ENCODE measurements at regions not wholly inside any gene's neighbourhood (a gene's known extent, or its start where the extent isn't known, plus 50 kb on each side); places are given as distances from the start of the nearest gene placed in this dataset.

- no peak for DNase-seq (ENCODE audit: low spot score)
- H3K4me1 ChIP-seq (ENCODE audit: control insufficient read depth in 4 of 4, insufficient read depth in 4 of 4, low read length in 3 of 4): no peaks in the 10 kb centered on the region
Measured at GRCh38 chr18:66813138-66813537, 209.2 kb upstream of the CDH19 start.

More at GRCh38 chr18:66813138-66813537, 209.2 kb upstream of the CDH19 start:
- Histone ChIP-seq H3K9me3 (ENCODE audit: control insufficient read depth in 4 of 4, low read length in 3 of 4) (no peaks in the 10 kb centered on the region), H3K9ac (ENCODE audit: low read depth in 1 of 2, low read length in 2 of 2) (no peak overlapping the region), H3K27ac (ENCODE audit: low read depth in 1 of 2, low read length in 2 of 2) (no peak overlapping the region), H3K27me3 (ENCODE audit: control insufficient read depth in 4 of 4, insufficient read depth in 4 of 4, low read length in 3 of 4) (no peaks in the 10 kb centered on the region), H3K36me3 (ENCODE audit: control insufficient read depth in 4 of 4, insufficient read depth in 3 of 4, low read depth in 1 of 4, low read length in 3 of 4) (no peaks in the 10 kb centered on the region), H3K4me3 (ENCODE audit: low read depth in 1 of 3, low read length in 3 of 3) (no peak overlapping the region)
- TF ChIP-seq ZBTB33 (IDR thresholded peaks at IDR 0.05) (no peak), TAF1 (conservative IDR thresholded peaks at IDR 0.05) (no peak), GABPA (IDR thresholded peaks at IDR 0.05 in 1 of 2, conservative IDR thresholded peaks at IDR 0.05 in 1 of 2) (no peak), JUND (IDR thresholded peaks at IDR 0.05) (no peak), EGR1 (IDR thresholded peaks at IDR 0.05; ENCODE audit: low read depth in 2 of 2) (no peak), YY1 (IDR thresholded peaks at IDR 0.05) (no peak), CTCF (IDR thresholded peaks at IDR 0.05; ENCODE audit: low read depth, low read length, missing input control) (no peak), RXRA (IDR thresholded peaks at IDR 0.05) (no peak), HNF4G (IDR thresholded peaks at IDR 0.05) (no peak), SP1 (IDR thresholded peaks at IDR 0.05) (no peak), NR2F2 (IDR thresholded peaks at IDR 0.05) (no peak), FOXA1 (IDR thresholded peaks at IDR 0.05) (no peak), ATF3 (IDR thresholded peaks at IDR 0.05) (no peak), FOXA2 (IDR thresholded peaks at IDR 0.05) (no peak), REST (IDR thresholded peaks at IDR 0.05) (no peak), MAX (IDR thresholded peaks at IDR 0.05) (no peak)

Measured in liver (tissue), 7 donors.